K562 (cell line): ENCODE measurements at regions not wholly inside any gene's neighbourhood (a gene's known extent, or its start where the extent isn't known, plus 50 kb on each side); places are given as distances from the start of the nearest gene placed in this dataset.

Experiments
- ATAC-seq: fragments of 200-7000 bp; cut with Tn5 transposase; 3 replicates; pipeline ENCODE4 v1.9.1; 2020; ENCODE audit warnings: moderate library complexity
- BruUV-seq: library from RNA; stranded (reverse); fragments of 400-500 nt; replicated peaks from 2 replicates; lab custom pipeline; 2021; lab: Mats Ljungman, UMichigan
- CTCF ChIA-PET: fragments of 300-600 bp; formaldehyde crosslinking; extraction: SDS; loops from one replicate; lab custom pipeline; 2021; ENCODE audit warnings: low intra/inter-chr PET ratio; lab: Yijun Ruan, JAX
- POLR2A ChIA-PET: fragments of 300-600, 350-650 bp; sonication (Branson Sonifier 250); formaldehyde crosslinking; extraction: SDS; loops from one replicate; lab custom pipeline; 2021; ENCODE audit warnings: antibody characterized with exemption, inconsistent platforms; lab: Yijun Ruan, JAX
- DNase-seq, 4 experiments: peaks; one replicate each; pipeline versions ENCODE4 v3.0.0 to v3.0.0-alpha.2; 2011 to 2018; ENCODE audit warnings: low spot score in 3 of 4, mixed read lengths in 3 of 4; ENCODE audit errors: extremely low read depth in 1 of 4
- FAIRE-seq: peaks from 2 replicates; lab custom pipeline; 2011; peaks lifted over from hg19 to GRCh38; lab: Jason Lieb, UNC
- H2AFZ ChIP-seq: 2 replicates; pipeline ENCODE4 v1.6.0; 2011; ENCODE audit warnings: low read depth, low read length, control low read depth, inconsistent platforms
- H3K27ac ChIP-seq: fragments of 200-600 bp; 3 replicates; pipeline ENCODE4 v1.8.0; 2011; ENCODE audit warnings: low read depth, mild to moderate bottlenecking, control low read depth, inconsistent platforms, low read length, moderate library complexity, mixed read lengths; ENCODE audit errors: extremely low read depth
- H3K27me3 ChIP-seq, 2 experiments: fragments of 300-600 bp in 1 of 2; 2 replicates in 1 of 2; 3 replicates in 1 of 2; pipeline versions ENCODE4 v1.6.0 to v1.8.0; 2011; ENCODE audit warnings: inconsistent platforms in 2 of 2, low read length in 2 of 2, mild to moderate bottlenecking in 1 of 2, mixed read lengths in 1 of 2, moderate library complexity in 1 of 2; ENCODE audit not compliant: control insufficient read depth in 2 of 2, insufficient read depth in 2 of 2
- H3K36me3 ChIP-seq: fragments of 300-600 bp; 3 replicates; pipeline ENCODE4 v1.8.0; 2011; ENCODE audit warnings: mild to moderate bottlenecking, low read length, inconsistent platforms; ENCODE audit not compliant: control insufficient read depth, insufficient read depth
- H3K4me1 ChIP-seq, 2 experiments: fragments of 200-600 bp in 1 of 2; replicated peaks in 1 of 2; 2 replicates in 1 of 2; 3 replicates in 1 of 2; pipeline versions ENCODE4 v1.5.1 to v1.8.0; 2011; ENCODE audit warnings: inconsistent platforms in 2 of 2, low read length in 2 of 2, mild to moderate bottlenecking in 1 of 2, mixed read lengths in 1 of 2, moderate library complexity in 1 of 2; ENCODE audit not compliant: control insufficient read depth in 2 of 2, insufficient read depth in 2 of 2
- H3K4me2 ChIP-seq: 2 replicates; pipeline ENCODE4 v1.6.1; 2011; ENCODE audit warnings: low read length, control low read depth, inconsistent platforms, mixed read lengths; ENCODE audit not compliant: insufficient read depth
- H3K4me3 ChIP-seq: fragments of 200-600 bp; sonication (generic), shearing (Covaris generic); 2 replicates; pipeline ENCODE4 v1.5.1; 2016; ENCODE audit warnings: control low read depth, inconsistent platforms
- H3K79me2 ChIP-seq: fragments of 200-600 bp; 3 replicates; pipeline ENCODE4 v1.8.0; 2011; ENCODE audit warnings: low read length, inconsistent platforms; ENCODE audit not compliant: control insufficient read depth, insufficient read depth
- H3K9ac ChIP-seq, 2 experiments: 2 replicates each; pipeline versions ENCODE4 v1.6.0 to v1.6.1; 2011; ENCODE audit warnings: low read depth in 2 of 2, low read length in 2 of 2, control low read depth in 1 of 2, inconsistent platforms in 1 of 2, mild to moderate bottlenecking in 1 of 2, mixed read lengths in 1 of 2; ENCODE audit not compliant: insufficient read depth in 1 of 2
- H3K9me1 ChIP-seq: one replicate; pipeline ENCODE4 v1.6.0; 2011; ENCODE audit warnings: inconsistent platforms, mild to moderate bottlenecking, low read length, moderate library complexity; ENCODE audit not compliant: control insufficient read depth, insufficient read depth
- H3K9me3 ChIP-seq: replicated peaks from 2 replicates; pipeline ENCODE4 v1.5.1; 2011; ENCODE audit warnings: low read depth, low read length, inconsistent platforms; ENCODE audit not compliant: control insufficient read depth, insufficient read depth
- H4K20me1 ChIP-seq: replicated peaks from 2 replicates; pipeline ENCODE4 v1.6.1; 2011; ENCODE audit warnings: low read length, inconsistent platforms, mixed read lengths; ENCODE audit not compliant: control insufficient read depth, insufficient read depth
- DPF2 ChIP-seq: fragments of 450-650 bp; IDR thresholded peaks from 2 replicates; pipeline ENCODE4 v1.6.1; 2016
- EHMT2 ChIP-seq: fragments of 450-650 bp; IDR thresholded peaks from 2 replicates; pipeline ENCODE4 v1.6.1; 2018; ENCODE audit warnings: antibody characterized with exemption
- JUND ChIP-seq, 2 experiments: IDR thresholded peaks; 2 replicates in 1 of 2; 3 replicates in 1 of 2; pipeline ENCODE4 v1.6.1; 2011; ENCODE audit warnings: borderline replicate concordance in 2 of 2, low read depth in 2 of 2, low read length in 2 of 2, improper control_type of control experiment in 1 of 2, missing biosample characterization in 1 of 2, missing genetic modification characterization in 1 of 2, missing genetic modification reagents in 1 of 2
- SPI1 ChIP-seq: IDR thresholded peaks from 2 replicates; pipeline ENCODE4 v1.6.1; 2011; ENCODE audit warnings: low read depth, low read length, control low read depth, borderline replicate concordance
- TEAD4 ChIP-seq, 2 experiments: sonication (generic) in 1 of 2; formaldehyde crosslinking in 1 of 2; IDR thresholded peaks; 2 replicates each; pipeline versions ENCODE4 v1.6.1 to v1.8.0; 2012 to 2022; ENCODE audit warnings: borderline replicate concordance in 1 of 2, inconsistent platforms in 1 of 2, low read length in 1 of 2, mild to moderate bottlenecking in 1 of 2, missing genetic modification reagents in 1 of 2
- ZNF589 ChIP-seq: fragments of 200-800 bp; sonication (Bioruptor generic); IDR thresholded peaks from 2 replicates; pipeline ENCODE4 v1.6.1; 2016; ENCODE audit warnings: low read depth, missing genetic modification characterization, missing compliant biosample characterization
- WGBS: fragments of 100-300 bp; shearing (Covaris generic); methylation state at CpG from one replicate; pipeline ENCODE4 v1.1.6; 2016; ENCODE audit warnings: low coverage, mixed read lengths; ENCODE audit not compliant: insufficient coverage; ENCODE audit errors: missing lambda C conversion rate; 5-methylcytosine and 5-hydroxymethylcytosine counted together
- in situ Hi-C: fragments of 300-500 bp; cut with MboI; formaldehyde crosslinking; loops from 4 replicates; pipeline ENCODE4 v1.15.0; 2018; ENCODE audit warnings: inconsistent platforms, mixed read lengths
- intact Hi-C: fragments of 100-400 bp; cut with micrococcal nuclease; formaldehyde crosslinking; loops from 2 replicates; pipeline ENCODE4 v1.14.2; 2022
- TF ChIP-seq, protein P1 (sequence below): fragments of 450-650 bp; IDR thresholded peaks from 2 replicates; pipeline ENCODE4 v1.6.1; 2016; ENCODE audit warnings: mild to moderate bottlenecking
- TF ChIP-seq, protein P2 (sequence below): fragments of 200-800 bp; sonication (Bioruptor generic); IDR thresholded peaks from 2 replicates; pipeline ENCODE4 v1.6.1; 2017; ENCODE audit warnings: missing genetic modification characterization, missing compliant biosample characterization
- TF ChIP-seq, protein P3 (sequence below), 3 experiments: fragments of 200-800 bp in 1 of 3; fragments of 250-450 bp in 1 of 3; fragments of 450-650 bp in 1 of 3; sonication (Bioruptor Pico) in 1 of 3; sonication (Bioruptor generic) in 1 of 3; formaldehyde crosslinking in 1 of 3; IDR thresholded peaks; 2 replicates each; pipeline versions ENCODE4 v1.6.1 to v1.8.0; 2016 to 2022; ENCODE audit warnings: mild to moderate bottlenecking in 2 of 3, missing genetic modification characterization in 2 of 3, missing compliant biosample characterization in 1 of 3, moderate library complexity in 1 of 3

DNA sequence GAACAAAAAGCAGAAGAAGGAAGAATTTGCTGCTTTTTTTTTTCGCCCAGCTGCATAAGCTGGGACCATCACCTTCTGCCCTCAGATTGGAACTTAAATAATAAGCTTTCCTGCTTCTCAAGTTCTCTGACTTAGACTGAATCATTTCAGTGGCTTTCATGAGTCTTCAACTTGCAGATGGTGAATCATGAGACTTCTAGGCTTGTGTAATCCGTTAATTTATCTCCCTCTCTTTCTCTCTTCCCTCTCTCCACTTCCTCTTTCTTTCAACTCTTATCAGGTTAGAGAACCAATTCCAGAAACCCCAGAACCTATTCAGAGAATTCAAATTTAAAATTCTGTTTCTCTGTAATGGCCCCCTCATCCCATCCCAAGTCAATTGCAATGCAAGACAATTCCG is 1153.7 kb downstream of the PCDH9 start:
- DNase-seq (peak in 1 of 4 experiments; percentile 37), FAIRE-seq (no peak), ATAC-seq (peak; percentile 45; the same call in 2 of the 3 replicates)
- Histone ChIP-seq H3K9me3 (no peaks in the 10 kb centered on the region), H3K4me1 (peaks cover 0 to 4% of the 10 kb centered on the region in 2 experiments; a peak in 2 of 5 replicates), H4K20me1 (no peaks in the 10 kb centered on the region), H3K27ac (peak overlapping the region; percentile 50; the same call in 2 of the 3 replicates), H3K9ac (no peak overlapping the region), H3K79me2 (no peaks in the 10 kb centered on the region), H2AFZ (peak overlapping the region; percentile 26; the same call in 1 of the 2 replicates), H3K4me3 (no peak overlapping the region), H3K4me2 (no peak overlapping the region), H3K9me1 (no peaks in the 10 kb centered on the region), H3K27me3 (no peaks in the 10 kb centered on the region), H3K36me3 (no peaks in the 10 kb centered on the region)
- 0% methylated on average over 1 of the region's 3 CpGs for WGBS
- BruUV-seq = no TSS peak
- intact Hi-C loops (no loop called here), in situ Hi-C loops (no loop called here)
- CTCF ChIA-PET = no interaction called here
- POLR2A ChIA-PET = no interaction called here
- peak; percentile 32; the same call in 1 of the 2 replicates for TF ChIP-seq TEAD4 (IDR thresholded peaks at IDR 0.05; ENCODE audit: low read length)
- no peak for TF ChIP-seq TEAD4 (CRISPR knock-in tag; IDR thresholded peaks at IDR 0.05; ENCODE audit: borderline replicate concordance)
- TF ChIP-seq, protein P1, sequence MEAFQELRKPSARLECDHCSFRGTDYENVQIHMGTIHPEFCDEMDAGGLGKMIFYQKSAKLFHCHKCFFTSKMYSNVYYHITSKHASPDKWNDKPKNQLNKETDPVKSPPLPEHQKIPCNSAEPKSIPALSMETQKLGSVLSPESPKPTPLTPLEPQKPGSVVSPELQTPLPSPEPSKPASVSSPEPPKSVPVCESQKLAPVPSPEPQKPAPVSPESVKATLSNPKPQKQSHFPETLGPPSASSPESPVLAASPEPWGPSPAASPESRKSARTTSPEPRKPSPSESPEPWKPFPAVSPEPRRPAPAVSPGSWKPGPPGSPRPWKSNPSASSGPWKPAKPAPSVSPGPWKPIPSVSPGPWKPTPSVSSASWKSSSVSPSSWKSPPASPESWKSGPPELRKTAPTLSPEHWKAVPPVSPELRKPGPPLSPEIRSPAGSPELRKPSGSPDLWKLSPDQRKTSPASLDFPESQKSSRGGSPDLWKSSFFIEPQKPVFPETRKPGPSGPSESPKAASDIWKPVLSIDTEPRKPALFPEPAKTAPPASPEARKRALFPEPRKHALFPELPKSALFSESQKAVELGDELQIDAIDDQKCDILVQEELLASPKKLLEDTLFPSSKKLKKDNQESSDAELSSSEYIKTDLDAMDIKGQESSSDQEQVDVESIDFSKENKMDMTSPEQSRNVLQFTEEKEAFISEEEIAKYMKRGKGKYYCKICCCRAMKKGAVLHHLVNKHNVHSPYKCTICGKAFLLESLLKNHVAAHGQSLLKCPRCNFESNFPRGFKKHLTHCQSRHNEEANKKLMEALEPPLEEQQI = peak; percentile 87; the same call in 1 of the 2 replicates
- peak; percentile 93 for TF ChIP-seq SPI1
- TF ChIP-seq, protein P2, sequence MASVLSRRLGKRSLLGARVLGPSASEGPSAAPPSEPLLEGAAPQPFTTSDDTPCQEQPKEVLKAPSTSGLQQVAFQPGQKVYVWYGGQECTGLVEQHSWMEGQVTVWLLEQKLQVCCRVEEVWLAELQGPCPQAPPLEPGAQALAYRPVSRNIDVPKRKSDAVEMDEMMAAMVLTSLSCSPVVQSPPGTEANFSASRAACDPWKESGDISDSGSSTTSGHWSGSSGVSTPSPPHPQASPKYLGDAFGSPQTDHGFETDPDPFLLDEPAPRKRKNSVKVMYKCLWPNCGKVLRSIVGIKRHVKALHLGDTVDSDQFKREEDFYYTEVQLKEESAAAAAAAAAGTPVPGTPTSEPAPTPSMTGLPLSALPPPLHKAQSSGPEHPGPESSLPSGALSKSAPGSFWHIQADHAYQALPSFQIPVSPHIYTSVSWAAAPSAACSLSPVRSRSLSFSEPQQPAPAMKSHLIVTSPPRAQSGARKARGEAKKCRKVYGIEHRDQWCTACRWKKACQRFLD (CRISPR knock-in tag) = 0 out of 2 replicates have a peak, but pooled peaks have one; percentile 28
- TF ChIP-seq EHMT2 = peak; percentile 58; the same call in 1 of the 2 replicates
- peak; percentile 68; the same call in 1 of the 2 replicates for TF ChIP-seq DPF2
- peak; percentile 23; the same call in 1 of the 2 replicates for TF ChIP-seq JUND (IDR thresholded peaks at IDR 0.05; ENCODE audit: borderline replicate concordance, low read depth, low read length)
- TF ChIP-seq JUND (tag; IDR thresholded peaks at IDR 0.05; ENCODE audit: borderline replicate concordance, low read depth, low read length) = no peak
- TF ChIP-seq, protein P3, sequence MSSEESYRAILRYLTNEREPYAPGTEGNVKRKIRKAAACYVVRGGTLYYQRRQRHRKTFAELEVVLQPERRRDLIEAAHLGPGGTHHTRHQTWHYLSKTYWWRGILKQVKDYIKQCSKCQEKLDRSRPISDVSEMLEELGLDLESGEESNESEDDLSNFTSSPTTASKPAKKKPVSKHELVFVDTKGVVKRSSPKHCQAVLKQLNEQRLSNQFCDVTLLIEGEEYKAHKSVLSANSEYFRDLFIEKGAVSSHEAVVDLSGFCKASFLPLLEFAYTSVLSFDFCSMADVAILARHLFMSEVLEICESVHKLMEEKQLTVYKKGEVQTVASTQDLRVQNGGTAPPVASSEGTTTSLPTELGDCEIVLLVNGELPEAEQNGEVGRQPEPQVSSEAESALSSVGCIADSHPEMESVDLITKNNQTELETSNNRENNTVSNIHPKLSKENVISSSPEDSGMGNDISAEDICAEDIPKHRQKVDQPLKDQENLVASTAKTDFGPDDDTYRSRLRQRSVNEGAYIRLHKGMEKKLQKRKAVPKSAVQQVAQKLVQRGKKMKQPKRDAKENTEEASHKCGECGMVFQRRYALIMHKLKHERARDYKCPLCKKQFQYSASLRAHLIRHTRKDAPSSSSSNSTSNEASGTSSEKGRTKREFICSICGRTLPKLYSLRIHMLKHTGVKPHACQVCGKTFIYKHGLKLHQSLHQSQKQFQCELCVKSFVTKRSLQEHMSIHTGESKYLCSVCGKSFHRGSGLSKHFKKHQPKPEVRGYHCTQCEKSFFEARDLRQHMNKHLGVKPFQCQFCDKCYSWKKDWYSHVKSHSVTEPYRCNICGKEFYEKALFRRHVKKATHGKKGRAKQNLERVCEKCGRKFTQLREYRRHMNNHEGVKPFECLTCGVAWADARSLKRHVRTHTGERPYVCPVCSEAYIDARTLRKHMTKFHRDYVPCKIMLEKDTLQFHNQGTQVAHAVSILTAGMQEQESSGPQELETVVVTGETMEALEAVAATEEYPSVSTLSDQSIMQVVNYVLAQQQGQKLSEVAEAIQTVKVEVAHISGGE (CRISPR knock-in tag; IDR thresholded peaks at IDR 0.05) = peak in 1 of 3 experiments; percentile 36; a peak in 1 of 6 replicates
- TF ChIP-seq ZNF589 (CRISPR knock-in tag) = peak; percentile 37; the same call in 1 of the 2 replicates
